Kidney epithelial cell (primary cell): ENCODE measurements at regions not wholly inside any gene's neighbourhood (a gene's known extent, or its start where the extent isn't known, plus 50 kb on each side); places are given as distances from the start of the nearest gene placed in this dataset.

ENCODE experiments used
- DNase-seq: peaks from one replicate; pipeline ENCODE4 v3.0.0-alpha.2; 2010; ENCODE audit warnings: low read depth
- H3K27me3 ChIP-seq: 2 replicates; pipeline ENCODE4 v1.6.0; 2011; ENCODE audit warnings: low read length; ENCODE audit not compliant: control insufficient read depth, insufficient read depth
- H3K36me3 ChIP-seq: 2 replicates; pipeline ENCODE4 v1.5.1; 2011; ENCODE audit warnings: low read length; ENCODE audit not compliant: control insufficient read depth, insufficient read depth
- H3K4me3 ChIP-seq: 2 replicates; pipeline ENCODE4 v1.5.1; 2011; ENCODE audit warnings: low read depth, mild to moderate bottlenecking, control low read depth, low read length
- TF ChIP-seq, protein P1 (sequence below): IDR thresholded peaks from 2 replicates; pipeline ENCODE4 v1.5.1; 2011; ENCODE audit warnings: mild to moderate bottlenecking, moderate library complexity, low read length, control low read depth, inconsistent platforms; ENCODE audit not compliant: insufficient read depth, poor library complexity, severe bottlenecking

DNA sequence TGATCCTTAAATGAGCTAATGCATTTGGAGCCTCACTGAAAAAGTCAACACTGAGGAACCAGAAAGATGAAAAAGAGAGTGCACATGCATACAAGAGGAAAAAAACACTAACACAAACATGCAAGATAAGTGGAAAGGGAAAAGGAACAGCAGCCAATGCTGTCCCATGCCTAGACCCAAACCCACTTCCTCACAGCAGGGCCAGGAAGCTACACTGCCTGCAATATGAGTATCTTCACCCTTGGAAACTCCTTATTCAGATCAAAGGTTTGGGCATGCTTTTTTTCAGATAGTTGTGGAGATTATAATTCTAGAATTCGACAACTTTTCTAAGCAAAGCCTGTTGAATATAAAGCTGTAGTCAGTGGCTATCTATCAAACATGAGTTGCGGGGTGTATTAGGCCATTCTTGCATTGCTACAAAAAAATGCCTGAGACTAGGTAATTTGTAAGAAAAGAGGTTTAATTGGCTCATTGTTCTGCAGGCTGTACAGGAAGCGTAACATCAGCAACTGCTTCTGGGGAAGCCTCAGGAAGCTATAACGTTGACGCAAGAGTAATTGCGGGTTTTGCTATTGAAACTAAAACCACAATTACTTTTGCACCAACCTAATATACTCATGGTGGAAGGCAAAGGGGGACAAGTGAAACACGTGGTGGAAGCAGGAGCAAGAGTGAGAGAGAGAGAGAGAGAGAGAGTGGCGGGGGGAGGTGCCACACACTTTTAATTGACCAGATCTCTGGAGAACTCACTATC is 138.2 kb downstream of the MBD2 start:
- no peak for DNase-seq
- TF ChIP-seq, protein P1, sequence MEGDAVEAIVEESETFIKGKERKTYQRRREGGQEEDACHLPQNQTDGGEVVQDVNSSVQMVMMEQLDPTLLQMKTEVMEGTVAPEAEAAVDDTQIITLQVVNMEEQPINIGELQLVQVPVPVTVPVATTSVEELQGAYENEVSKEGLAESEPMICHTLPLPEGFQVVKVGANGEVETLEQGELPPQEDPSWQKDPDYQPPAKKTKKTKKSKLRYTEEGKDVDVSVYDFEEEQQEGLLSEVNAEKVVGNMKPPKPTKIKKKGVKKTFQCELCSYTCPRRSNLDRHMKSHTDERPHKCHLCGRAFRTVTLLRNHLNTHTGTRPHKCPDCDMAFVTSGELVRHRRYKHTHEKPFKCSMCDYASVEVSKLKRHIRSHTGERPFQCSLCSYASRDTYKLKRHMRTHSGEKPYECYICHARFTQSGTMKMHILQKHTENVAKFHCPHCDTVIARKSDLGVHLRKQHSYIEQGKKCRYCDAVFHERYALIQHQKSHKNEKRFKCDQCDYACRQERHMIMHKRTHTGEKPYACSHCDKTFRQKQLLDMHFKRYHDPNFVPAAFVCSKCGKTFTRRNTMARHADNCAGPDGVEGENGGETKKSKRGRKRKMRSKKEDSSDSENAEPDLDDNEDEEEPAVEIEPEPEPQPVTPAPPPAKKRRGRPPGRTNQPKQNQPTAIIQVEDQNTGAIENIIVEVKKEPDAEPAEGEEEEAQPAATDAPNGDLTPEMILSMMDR, result no peak
- Histone ChIP-seq H3K4me3 (no peak overlapping the region), H3K27me3 (no peaks in the 10 kb centered on the region), H3K36me3 (no peaks in the 10 kb centered on the region)

DNA sequence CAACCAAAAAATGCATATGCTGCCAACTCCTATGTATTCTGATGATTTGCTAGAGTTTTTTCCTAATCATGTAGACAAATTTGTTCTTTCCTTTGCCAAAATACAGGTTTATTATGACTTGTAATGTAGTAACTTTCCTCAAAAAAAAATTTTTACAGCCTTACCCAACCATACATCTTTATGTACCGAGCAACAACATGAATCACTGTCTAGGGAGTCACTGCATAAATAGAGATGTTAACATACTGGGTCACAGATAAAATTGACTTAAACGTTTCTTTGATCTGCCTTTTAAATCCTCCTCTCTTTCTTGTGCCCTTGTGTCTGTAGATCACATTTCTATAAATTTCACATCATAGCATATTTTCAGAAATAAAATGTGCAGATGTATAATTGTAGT is 143.6 kb downstream of the MBD2 start:
- TF ChIP-seq, protein P1, result no peak
- no peak for DNase-seq
- Histone ChIP-seq H3K36me3 (no peaks in the 10 kb centered on the region), H3K4me3 (no peak overlapping the region), H3K27me3 (no peaks in the 10 kb centered on the region)

DNA sequence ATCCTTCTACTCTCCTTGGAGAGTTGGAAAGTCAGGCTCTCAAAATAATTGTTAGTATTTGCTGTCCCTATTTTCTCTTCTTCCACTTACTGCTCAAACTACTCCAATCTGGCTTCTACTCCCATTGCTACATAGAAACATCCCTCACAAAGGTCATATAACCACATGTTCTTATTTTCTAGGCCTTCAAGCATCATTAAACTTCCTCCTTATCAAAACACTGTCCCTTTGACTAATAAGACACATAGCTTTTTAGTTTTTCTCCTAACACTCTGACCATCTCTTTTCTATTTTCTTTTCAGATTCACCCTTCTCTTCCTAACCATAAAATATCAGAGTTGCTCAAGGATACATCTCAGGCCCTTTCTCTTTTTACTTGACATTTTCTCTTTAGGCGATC is 148.3 kb downstream of the MBD2 start:
- Histone ChIP-seq H3K27me3 (no peaks in the 10 kb centered on the region), H3K4me3 (no peak overlapping the region), H3K36me3 (no peaks in the 10 kb centered on the region)
- DNase-seq, result no peak
- TF ChIP-seq, protein P1, result no peak

DNA sequence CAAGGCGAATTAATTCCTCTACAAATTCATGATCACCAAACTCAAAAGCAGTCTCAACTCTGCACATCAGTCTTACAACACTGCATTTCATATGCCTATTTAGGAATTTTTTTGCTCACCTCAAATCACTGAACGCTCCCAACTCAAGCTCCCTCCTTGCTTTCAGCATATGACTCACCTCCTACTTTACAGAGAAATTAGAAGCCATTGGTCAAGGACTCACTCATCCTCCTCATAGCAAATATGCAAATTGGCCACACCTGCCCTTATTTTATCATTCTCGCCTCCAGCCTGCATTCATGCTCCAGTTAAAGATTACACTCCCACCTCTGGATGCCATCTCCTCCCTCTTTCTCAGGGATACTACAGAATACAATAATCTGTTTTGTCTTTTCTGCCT is 148.8 kb downstream of the MBD2 start:
- Histone ChIP-seq H3K4me3 (no peak overlapping the region), H3K36me3 (no peaks in the 10 kb centered on the region), H3K27me3 (no peaks in the 10 kb centered on the region)
- TF ChIP-seq, protein P1, result no peak
- no peak for DNase-seq

DNA sequence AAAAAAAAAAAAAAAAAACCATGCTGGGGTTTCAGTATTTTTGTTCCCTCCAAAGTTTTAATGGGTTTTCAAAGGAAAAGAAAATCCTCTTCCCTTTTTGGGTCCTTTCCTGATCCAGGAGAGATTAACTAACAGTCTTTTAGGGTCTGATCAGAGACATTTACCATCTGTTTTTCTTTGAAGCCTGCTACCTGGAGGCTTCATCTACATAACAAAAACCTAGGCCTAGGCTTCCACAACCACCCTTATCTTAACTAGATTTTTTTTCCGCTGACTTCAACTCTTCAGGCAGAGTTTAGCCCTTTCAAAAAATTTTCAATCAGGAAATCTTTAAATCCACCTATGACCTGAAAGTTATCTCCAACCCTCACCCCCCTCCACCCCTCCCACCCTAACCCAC is 154.7 kb downstream of the MBD2 start:
- no peaks in the 10 kb centered on the region for H3K27me3 ChIP-seq
- H3K36me3 ChIP-seq, result no peaks in the 10 kb centered on the region
- TF ChIP-seq, protein P1, result no peak
- H3K4me3 ChIP-seq, result no peak overlapping the region
- no peak for DNase-seq
